Kidney epithelial cell (primary cell): ENCODE measurements at regions not wholly inside any gene's neighbourhood (a gene's known extent, or its start where the extent isn't known, plus 50 kb on each side); places are given as distances from the start of the nearest gene placed in this dataset.
A peak's percentile ranks its signal among the peaks of the same experiment; 100 is the strongest.

Source experiments
- DNase-seq: peaks from one replicate; pipeline ENCODE4 v3.0.0-alpha.2; 2010; ENCODE audit warnings: low read depth
- H3K27me3 ChIP-seq: 2 replicates; pipeline ENCODE4 v1.6.0; 2011; ENCODE audit warnings: low read length; ENCODE audit not compliant: control insufficient read depth, insufficient read depth
- H3K36me3 ChIP-seq: 2 replicates; pipeline ENCODE4 v1.5.1; 2011; ENCODE audit warnings: low read length; ENCODE audit not compliant: control insufficient read depth, insufficient read depth
- H3K4me3 ChIP-seq: 2 replicates; pipeline ENCODE4 v1.5.1; 2011; ENCODE audit warnings: low read depth, mild to moderate bottlenecking, control low read depth, low read length
- TF ChIP-seq, protein P1 (sequence below): IDR thresholded peaks from 2 replicates; pipeline ENCODE4 v1.5.1; 2011; ENCODE audit warnings: mild to moderate bottlenecking, moderate library complexity, low read length, control low read depth, inconsistent platforms; ENCODE audit not compliant: insufficient read depth, poor library complexity, severe bottlenecking

DNA sequence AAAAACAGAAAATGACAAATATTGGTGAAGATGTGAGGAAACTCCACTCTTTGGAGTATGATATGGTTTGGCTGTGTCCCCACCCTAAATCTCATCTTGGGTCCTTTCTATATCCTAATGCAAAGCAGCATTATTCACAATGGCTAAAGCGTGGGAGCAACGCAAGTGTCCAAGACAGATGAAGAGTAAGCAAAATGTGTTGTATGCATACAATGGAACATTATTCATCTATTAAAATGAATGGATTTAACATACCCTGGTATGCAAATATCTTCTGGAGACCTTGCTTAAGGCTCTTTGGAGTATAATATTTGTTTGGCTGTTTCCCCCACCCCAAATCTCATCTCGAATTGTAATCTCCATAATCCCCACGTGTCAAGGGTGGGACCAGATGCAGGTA is 839.8 kb upstream of the POM121L12 start:
- H3K4me3 ChIP-seq = no peak overlapping the region
- TF ChIP-seq, protein P1, sequence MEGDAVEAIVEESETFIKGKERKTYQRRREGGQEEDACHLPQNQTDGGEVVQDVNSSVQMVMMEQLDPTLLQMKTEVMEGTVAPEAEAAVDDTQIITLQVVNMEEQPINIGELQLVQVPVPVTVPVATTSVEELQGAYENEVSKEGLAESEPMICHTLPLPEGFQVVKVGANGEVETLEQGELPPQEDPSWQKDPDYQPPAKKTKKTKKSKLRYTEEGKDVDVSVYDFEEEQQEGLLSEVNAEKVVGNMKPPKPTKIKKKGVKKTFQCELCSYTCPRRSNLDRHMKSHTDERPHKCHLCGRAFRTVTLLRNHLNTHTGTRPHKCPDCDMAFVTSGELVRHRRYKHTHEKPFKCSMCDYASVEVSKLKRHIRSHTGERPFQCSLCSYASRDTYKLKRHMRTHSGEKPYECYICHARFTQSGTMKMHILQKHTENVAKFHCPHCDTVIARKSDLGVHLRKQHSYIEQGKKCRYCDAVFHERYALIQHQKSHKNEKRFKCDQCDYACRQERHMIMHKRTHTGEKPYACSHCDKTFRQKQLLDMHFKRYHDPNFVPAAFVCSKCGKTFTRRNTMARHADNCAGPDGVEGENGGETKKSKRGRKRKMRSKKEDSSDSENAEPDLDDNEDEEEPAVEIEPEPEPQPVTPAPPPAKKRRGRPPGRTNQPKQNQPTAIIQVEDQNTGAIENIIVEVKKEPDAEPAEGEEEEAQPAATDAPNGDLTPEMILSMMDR = no peak
- H3K36me3 ChIP-seq = no peaks in the 10 kb centered on the region
- DNase-seq = no peak
- no peaks in the 10 kb centered on the region for H3K27me3 ChIP-seq

DNA sequence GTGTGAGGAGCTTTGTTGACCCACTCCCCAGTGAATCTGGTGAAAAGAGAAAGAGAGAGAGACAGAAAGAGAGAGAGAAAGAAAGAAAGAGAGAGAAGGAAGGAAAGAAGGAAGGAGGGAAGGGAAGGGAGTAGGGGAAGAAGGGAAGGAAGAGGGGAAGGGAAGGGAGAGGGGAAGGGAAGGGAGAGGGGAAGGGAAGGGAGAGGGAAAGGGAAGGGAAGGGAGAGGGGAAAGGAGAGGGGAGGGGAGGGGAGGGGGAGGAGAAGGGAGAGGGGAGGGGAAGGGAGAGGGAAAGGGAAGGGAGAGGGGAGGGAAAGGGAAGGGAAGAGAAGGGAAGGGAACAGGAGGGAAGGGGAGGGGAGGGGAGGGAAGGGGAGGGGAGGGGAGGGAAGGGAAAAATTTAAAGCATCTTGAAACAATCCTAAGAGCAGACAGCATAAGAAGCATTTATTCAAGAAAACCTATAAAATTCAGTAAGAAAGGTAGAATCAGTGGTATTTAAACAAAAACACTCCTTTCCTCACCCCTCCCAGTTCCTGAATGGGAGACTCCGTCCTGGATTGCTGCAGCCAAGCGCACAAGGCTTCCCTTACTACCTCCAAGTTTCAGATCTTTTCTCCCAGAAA is 846.2 kb upstream of the POM121L12 start:
- TF ChIP-seq, protein P1 = no peak
- no peak for DNase-seq
- no peaks in the 10 kb centered on the region for H3K27me3 ChIP-seq
- no peaks in the 10 kb centered on the region for H3K36me3 ChIP-seq
- no peak overlapping the region for H3K4me3 ChIP-seq

DNA sequence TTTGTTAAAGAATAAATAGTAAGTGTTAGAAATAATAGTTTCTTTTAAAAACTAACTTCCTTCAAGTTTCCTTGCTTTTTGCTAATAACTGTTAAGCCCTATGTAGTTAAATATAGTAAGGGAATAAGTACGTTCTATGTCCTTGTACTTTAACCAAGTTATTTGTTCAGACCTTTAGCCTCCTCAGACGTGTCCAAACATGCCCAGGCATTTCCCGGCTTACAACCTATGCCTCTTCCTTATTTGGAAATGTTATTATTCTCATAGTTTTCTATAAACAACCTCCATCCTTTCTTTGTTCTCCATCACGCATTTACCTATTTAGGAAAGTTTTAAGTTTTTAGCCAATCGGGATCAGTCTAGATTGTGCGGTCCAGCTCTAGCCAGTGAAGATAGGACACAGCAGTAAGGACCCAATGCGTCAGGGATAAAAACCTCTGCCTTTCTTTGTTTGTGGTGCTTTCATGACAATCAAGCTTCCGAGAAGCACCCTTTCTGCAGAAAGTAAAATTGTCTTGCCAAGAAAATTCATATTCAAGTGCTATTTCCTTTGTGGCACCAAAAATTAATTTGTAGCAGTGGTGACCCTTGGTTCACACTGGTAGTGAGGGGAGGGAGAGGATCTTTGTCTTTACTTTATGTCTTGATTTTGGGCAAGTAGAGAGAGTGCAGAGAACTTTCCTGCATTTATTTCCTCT is 851.3 kb upstream of the POM121L12 start:
- TF ChIP-seq, protein P1 = no peak
- Histone ChIP-seq H3K36me3 (no peaks in the 10 kb centered on the region), H3K4me3 (no peak overlapping the region), H3K27me3 (no peaks in the 10 kb centered on the region)
- no peak for DNase-seq

DNA sequence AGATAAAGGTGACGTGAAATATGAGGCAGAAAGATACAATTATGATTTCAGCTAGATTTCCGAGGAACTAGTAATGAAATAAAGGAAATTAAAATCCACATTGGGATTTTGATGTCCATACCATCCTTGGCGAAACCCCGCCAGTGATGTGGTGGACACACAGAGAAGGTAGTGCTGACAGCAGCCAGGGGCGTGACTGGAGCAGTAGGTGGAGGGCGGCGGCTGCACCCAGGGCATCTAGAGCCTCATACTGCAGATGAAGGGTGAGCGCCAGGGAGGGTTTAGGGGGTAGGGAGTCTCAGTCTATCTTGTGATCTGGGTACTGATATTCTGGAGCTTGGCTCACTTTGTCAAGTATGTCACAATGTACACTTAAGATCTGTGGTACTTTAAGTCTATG is 855.5 kb upstream of the POM121L12 start:
- DNase-seq = no peak
- Histone ChIP-seq H3K36me3 (no peaks in the 10 kb centered on the region), H3K4me3 (no peak overlapping the region), H3K27me3 (no peaks in the 10 kb centered on the region)
- TF ChIP-seq, protein P1 = no peak

DNA sequence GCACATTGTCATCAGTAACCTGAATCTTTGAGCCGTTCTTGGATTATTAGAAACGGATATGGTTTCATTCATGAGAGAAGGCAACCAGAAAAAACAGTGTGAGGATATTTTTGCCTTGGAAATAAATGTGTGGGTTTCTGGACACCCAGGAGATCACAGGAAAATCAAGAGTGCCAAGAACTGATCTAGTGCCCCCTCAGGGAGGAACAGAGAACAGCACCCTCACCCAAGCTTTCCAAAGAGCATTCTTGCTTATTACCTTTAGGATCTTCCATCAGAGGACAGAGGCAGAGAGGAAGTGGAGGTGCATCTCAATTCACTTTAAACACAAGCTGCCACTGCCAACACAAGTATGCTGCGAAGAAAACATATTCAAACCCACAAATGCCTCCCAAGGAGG is 851.5 kb upstream of the COBL start:
- DNase-seq = no peak
- no peaks in the 10 kb centered on the region for H3K36me3 ChIP-seq
- H3K4me3 ChIP-seq = no peak overlapping the region
- TF ChIP-seq, protein P1 = peak; percentile 27
- H3K27me3 ChIP-seq = no peaks in the 10 kb centered on the region

DNA sequence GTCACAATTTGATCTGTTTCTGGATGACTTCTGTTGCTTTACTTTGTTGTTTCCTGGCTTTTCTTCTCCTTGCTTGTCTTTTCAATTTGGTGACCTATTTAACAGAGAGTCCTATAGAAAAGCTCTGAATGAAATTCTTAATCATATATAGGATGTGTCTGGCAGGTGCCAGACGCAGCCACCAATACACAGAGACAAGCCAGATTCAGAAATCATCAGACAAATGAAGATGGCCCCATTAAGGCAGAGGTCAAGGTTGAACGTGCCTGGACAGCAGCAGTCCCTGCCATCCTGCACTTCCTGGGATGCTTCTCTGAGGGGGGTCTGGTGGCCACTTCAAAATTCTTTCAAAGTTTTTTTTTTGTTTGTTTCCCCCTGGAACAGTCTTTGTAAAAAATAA is 846.7 kb upstream of the COBL start:
- TF ChIP-seq, protein P1 = no peak
- DNase-seq = no peak
- Histone ChIP-seq H3K27me3 (no peaks in the 10 kb centered on the region), H3K36me3 (no peaks in the 10 kb centered on the region), H3K4me3 (no peak overlapping the region)
